SK-N-MC (cell line): ENCODE measurements at regions not wholly inside any gene's neighbourhood (a gene's known extent, or its start where the extent isn't known, plus 50 kb on each side); places are given as distances from the start of the nearest gene placed in this dataset.

Source experiments
- DNase-seq: peaks from one replicate; pipeline ENCODE4 v3.0.0-alpha.2; 2011; ENCODE audit warnings: low read depth, low spot score
- H3K27ac ChIP-seq: fragments of 200-600 bp; sonication (generic); 2 replicates; pipeline ENCODE4 v1.5.1; 2016; ENCODE audit warnings: mixed run types
- H3K36me3 ChIP-seq: fragments of 200-600 bp; sonication (generic); 2 replicates; pipeline ENCODE4 v1.6.1; 2017; ENCODE audit warnings: antibody characterized with exemption, low read length, mixed read lengths; ENCODE audit not compliant: insufficient read depth
- H3K4me3 ChIP-seq: fragments of 200-600 bp; sonication (generic); 2 replicates; pipeline ENCODE4 v1.5.1; 2016
- H3K9ac ChIP-seq: fragments of 200-600 bp; sonication (generic); 2 replicates; pipeline ENCODE4 v1.8.0; 2017; ENCODE audit warnings: mixed run types, mixed read lengths; ENCODE audit not compliant: insufficient read length
- H3K9me3 ChIP-seq: fragments of 200-600 bp; sonication (generic); 2 replicates; pipeline ENCODE4 v1.6.1; 2017; ENCODE audit warnings: low read depth, mild to moderate bottlenecking, antibody characterized with exemption, low read length, moderate library complexity, mixed read lengths
- EZH2 ChIP-seq: fragments of 200-600 bp; sonication (generic); IDR thresholded peaks from one replicate; pipeline ENCODE4 v1.6.1; 2017; ENCODE audit warnings: antibody characterized with exemption
- FOXP2 ChIP-seq: optimal IDR thresholded peaks from 2 replicates; pipeline ENCODE3; 2011; ENCODE audit warnings: mild to moderate bottlenecking, moderate library complexity; ENCODE audit not compliant: insufficient read depth; ENCODE audit errors: extremely low read length, control extremely low read depth
- POLR2AphosphoS5 ChIP-seq: IDR thresholded peaks from 2 replicates; pipeline ENCODE4 v1.6.1; 2012; ENCODE audit warnings: mild to moderate bottlenecking, low read depth, low read length, borderline replicate concordance

- Histone ChIP-seq H3K9ac (peak overlapping the region; percentile 54), H3K9me3 (no peaks in the 10 kb centered on the region), H3K36me3 (no peaks in the 10 kb centered on the region), H3K4me3 (peak overlapping the region; percentile 51), H3K27ac (peak overlapping the region; percentile 95)
- TF ChIP-seq POLR2AphosphoS5 (no peak), FOXP2 (no peak), EZH2 (no peak)
- peak; percentile 85 for DNase-seq
These were observed 464.5 kb downstream of the MATN1 start for GRCh38 chr1:30258876-30259275.

- DNase-seq = peak; percentile 73
- Histone ChIP-seq H3K9ac (no peak overlapping the region), H3K9me3 (no peaks in the 10 kb centered on the region), H3K27ac (peak overlapping the region; percentile 83), H3K4me3 (no peak overlapping the region), H3K36me3 (no peaks in the 10 kb centered on the region)
- TF ChIP-seq POLR2AphosphoS5 = no peak
- TF ChIP-seq EZH2 = no peak
- TF ChIP-seq FOXP2 = no peak
These were observed 464.9 kb downstream of the MATN1 start for GRCh38 chr1:30258471-30258870.

- no peak overlapping the region for H3K9ac ChIP-seq
- H3K27ac ChIP-seq = peak overlapping the region; percentile 83
- no peaks in the 10 kb centered on the region for H3K9me3 ChIP-seq
- no peaks in the 10 kb centered on the region for H3K36me3 ChIP-seq
- no peak overlapping the region for H3K4me3 ChIP-seq
- TF ChIP-seq EZH2 = no peak
- no peak for TF ChIP-seq FOXP2
- TF ChIP-seq POLR2AphosphoS5 = no peak
- no peak for DNase-seq
These were observed 465.5 kb downstream of the MATN1 start for GRCh38 chr1:30257742-30258380.

DNA sequence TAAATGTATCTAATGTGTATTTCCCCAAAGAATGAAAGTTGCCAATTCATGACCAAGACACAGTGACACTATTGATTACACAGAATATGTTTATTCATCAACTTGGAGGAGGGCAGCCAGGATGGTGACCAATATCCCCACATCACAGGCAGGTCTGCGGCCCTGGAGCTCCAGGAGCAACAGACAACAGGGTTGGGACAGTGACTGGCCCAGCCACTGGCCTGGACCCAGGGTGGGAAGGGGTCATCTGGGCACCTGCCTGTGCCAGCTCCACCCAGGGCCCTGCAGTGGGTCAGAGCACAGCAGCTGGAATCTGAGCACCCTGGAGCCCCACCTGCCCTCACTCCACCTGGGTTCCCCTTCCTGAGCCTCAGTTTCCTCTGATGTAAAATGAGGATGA is 466.1 kb downstream of the MATN1 start:
- no peaks in the 10 kb centered on the region for H3K36me3 ChIP-seq
- H3K9ac ChIP-seq = no peak overlapping the region
- H3K9me3 ChIP-seq = no peaks in the 10 kb centered on the region
- TF ChIP-seq EZH2 = no peak
- no peak for TF ChIP-seq FOXP2
- no peak for TF ChIP-seq POLR2AphosphoS5
- H3K4me3 ChIP-seq = no peak overlapping the region
- DNase-seq = no peak
- H3K27ac ChIP-seq = no peak overlapping the region

- TF ChIP-seq EZH2 (no peak), POLR2AphosphoS5 (no peak), FOXP2 (no peak)
- Histone ChIP-seq H3K9me3 (no peaks in the 10 kb centered on the region), H3K9ac (no peak overlapping the region), H3K4me3 (no peak overlapping the region), H3K27ac (no peak overlapping the region), H3K36me3 (no peaks in the 10 kb centered on the region)
- DNase-seq = no peak
These were observed 466.5 kb downstream of the MATN1 start for GRCh38 chr1:30256911-30257310.

DNA sequence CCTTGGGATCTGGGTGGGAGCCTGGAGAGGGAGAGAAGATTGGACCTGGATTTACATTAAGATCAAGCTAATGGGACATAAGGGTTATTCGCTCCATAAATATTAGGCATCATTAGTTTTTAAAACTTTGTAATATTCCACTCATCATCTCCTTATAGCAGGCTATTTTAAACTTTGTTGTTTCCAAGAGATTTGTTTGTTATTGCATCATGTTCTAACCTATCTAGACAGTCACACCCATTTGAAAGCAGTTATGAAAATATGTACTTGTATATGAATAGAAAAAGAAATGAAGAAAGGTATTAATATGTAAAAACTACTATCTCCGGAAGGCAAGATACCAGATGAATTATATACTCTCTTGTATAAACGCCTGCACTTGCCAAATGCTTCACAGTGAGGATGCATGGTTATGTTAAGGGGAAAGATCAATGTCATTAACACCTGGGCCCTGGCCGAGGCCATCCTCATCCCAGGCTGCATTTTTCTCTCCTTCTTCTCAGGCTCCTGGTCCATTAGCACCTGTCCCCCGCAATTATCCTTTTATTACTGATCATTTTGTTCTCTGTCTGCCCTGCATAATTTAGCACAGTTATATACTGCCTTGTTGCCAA is 468.2 kb downstream of the MATN1 start:
- Histone ChIP-seq H3K36me3 (no peaks in the 10 kb centered on the region), H3K9ac (no peak overlapping the region), H3K27ac (no peak overlapping the region), H3K9me3 (no peaks in the 10 kb centered on the region), H3K4me3 (no peak overlapping the region)
- no peak for TF ChIP-seq POLR2AphosphoS5
- TF ChIP-seq FOXP2 = no peak
- no peak for TF ChIP-seq EZH2
- DNase-seq = no peak

DNA sequence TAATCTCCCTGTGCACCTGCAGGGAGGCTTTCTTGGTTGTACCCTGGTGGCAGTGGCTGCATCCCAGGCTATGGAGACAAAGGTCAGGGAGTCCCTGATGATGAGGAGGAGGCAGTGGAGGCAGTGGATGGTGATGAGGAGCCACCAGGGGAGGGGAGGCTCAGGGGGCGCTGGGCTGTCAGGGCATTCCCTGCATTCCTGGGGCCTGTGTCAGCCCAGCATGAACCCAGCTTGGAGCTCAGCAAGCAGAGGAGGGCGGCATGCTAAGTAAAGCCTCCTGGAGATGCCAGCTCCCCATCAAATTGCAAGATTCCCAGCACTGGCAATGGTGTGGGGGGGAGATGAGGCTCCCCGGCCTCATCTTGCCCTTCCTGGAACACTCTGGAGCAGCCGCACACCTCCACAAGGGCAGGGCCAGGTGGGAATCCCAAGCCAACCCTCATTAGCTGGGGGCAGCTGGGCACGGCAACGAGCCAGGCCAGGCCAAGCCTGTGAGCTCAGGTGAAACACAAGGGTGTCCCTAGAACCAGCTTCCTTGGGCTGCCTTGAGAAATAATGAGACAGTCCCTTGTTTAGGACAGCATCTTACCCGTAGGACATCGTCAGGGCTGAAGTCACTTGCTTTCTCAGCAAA is 469.5 kb downstream of the MATN1 start:
- no peaks in the 10 kb centered on the region for H3K9me3 ChIP-seq
- no peak overlapping the region for H3K27ac ChIP-seq
- no peaks in the 10 kb centered on the region for H3K36me3 ChIP-seq
- TF ChIP-seq POLR2AphosphoS5 = no peak
- no peak for TF ChIP-seq FOXP2
- TF ChIP-seq EZH2 = no peak
- DNase-seq = no peak
- H3K9ac ChIP-seq = no peak overlapping the region
- no peak overlapping the region for H3K4me3 ChIP-seq

GRCh38 chr1:30253361-30253760 is 470.0 kb downstream of the MATN1 start:
- no peak overlapping the region for H3K9ac ChIP-seq
- no peaks in the 10 kb centered on the region for H3K36me3 ChIP-seq
- H3K27ac ChIP-seq = no peak overlapping the region
- no peak for DNase-seq
- TF ChIP-seq EZH2 (no peak), POLR2AphosphoS5 (no peak), FOXP2 (no peak)
- H3K9me3 ChIP-seq = no peaks in the 10 kb centered on the region
- no peak overlapping the region for H3K4me3 ChIP-seq
